ENCODE measurements at regions not wholly inside any gene's neighbourhood (a gene's known extent, or its start where the extent isn't known, plus 50 kb on each side); places are given as distances from the start of the nearest gene placed in this dataset.
"Not testable (repeated sequence)": the region's sequence is repeated elsewhere in the genome, so short reads cannot be mapped to it uniquely, and the experiment has no call there.

DNA sequence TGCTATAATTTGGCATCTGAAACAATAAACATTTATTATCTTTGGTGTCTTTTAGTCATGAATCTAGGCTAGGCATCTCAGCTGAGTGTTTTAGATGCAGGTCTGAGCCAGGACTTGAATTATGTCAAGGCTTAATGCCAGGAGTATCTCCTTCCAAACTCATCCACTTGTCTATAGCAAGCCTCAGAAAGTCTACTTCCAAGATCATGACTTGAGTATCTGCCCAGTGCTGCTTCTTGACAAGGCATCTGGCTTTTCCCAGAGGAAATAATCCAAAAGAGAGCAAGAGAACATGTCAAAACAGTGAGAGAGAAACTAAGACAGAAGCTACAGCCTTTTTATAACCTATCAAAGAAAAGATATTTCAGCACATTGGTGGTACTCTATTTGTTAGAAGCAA, 1052.1 kb upstream of the PCDH10 start:
- ATAC-seq: no peak

GRCh38 chr4:132101526-132101925, 1047.6 kb upstream of the PCDH10 start:
- no peak for ATAC-seq

DNA sequence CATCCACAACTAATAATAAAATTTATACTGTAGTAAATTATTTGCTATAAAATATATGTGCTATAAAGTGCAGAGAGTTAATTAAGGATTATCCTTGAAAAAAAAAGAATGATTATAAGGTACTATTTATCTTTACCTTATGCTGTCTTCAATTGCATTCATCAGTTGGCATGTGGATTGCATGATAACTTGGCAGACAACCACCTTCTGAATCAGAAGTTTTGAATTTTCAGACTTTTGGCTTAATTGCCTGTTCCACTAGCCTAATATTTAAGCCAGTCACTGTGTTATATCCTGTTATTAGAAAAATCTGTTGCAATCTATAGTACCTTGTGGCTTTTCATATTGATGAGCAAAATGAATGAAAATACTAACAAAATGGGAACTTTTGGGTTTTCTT, 1040.3 kb upstream of the PCDH10 start:
- ATAC-seq: no peak

DNA sequence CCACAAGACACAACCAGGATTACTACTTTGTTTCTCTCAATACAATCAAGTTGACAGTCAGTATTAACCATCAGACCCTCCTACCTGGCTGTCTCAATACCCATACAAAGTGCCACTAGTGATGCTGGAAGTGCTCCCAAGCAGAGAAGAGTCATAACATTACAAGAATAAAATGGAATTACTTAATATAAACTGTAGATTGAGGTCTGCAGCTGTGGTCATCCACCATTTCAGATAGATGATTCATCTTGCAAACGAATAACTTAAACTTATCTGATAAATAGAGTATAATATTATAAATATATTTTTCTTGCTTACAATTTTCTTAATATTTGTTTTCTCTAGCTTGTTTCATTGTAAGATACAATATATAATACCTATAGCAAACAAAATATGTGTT, 1034.2 kb upstream of the PCDH10 start:
- ATAC-seq: no peak

DNA sequence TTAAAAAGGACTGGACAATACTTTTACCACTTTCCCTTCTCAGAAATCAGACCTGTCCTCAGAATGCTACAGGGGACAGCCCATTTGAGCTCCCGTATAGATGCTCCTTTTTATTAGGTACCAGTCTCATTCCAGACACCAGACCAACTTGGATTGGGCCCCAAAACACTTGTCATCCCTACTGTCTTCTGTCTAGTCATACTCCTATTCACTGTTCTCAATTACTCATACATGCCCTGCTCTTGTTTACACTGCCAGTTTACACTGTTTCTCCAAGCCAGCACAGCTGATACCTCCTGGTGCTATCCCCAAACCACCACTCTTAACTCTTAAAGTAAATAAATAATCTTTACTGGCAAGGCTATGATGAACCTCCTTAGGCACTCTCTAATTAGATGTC, 1026.4 kb upstream of the PCDH10 start:
- not testable (repeated sequence) for ATAC-seq

GRCh38 chr4:132123870-132124623, 1025.0 kb upstream of the PCDH10 start:
- peak in 1 of 2 donors; percentile 25 for ATAC-seq

GRCh38 chr4:132124624-132124974, 1024.5 kb upstream of the PCDH10 start:
- no peak for ATAC-seq

GRCh38 chr4:132125131-132125530, 1024.0 kb upstream of the PCDH10 start:
- no peak for ATAC-seq

- no peak for ATAC-seq
Observed at GRCh38 chr4:132132433-132132832, 1016.7 kb upstream of the PCDH10 start.

DNA sequence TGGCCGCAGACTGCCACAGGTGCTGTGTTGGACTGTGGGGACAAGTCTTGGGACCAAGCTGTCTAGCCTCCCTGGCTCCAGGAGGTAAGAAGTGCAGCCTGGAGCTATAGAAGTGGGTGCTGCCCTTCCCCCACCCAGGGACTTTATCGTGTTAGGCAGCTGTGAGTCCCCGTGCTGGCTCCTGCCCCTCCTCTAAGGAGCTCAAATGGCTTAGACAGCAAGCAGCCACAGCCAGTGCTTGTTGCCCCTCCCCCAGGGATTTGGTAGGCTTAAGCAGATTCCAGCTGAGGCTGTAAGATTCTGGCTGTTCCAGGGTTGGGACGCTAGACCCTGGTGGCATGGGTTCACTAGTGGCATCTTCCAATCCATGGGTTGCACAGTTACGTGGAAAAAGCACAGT, 979.4 kb upstream of the PCDH10 start:
- no peak for ATAC-seq

DNA sequence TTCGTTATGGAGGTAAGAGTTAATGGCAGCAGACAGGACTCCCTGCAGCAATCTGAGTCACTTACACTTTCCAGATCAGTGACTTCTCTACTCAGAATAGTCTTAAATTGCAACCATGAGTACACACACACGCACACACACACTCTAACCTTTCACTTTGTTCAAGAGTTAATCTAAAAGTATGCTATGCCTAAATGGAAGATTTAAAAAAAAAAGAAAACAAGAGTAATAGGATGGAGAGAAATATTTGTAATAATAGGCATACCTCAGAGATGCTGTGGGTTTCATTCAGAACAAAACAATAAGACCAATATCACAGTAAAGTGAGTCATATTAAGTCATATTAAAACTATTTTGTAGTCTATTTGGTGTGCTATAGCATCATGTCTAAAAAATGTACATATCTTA, 969.1 kb upstream of the PCDH10 start:
- no peak for ATAC-seq

DNA sequence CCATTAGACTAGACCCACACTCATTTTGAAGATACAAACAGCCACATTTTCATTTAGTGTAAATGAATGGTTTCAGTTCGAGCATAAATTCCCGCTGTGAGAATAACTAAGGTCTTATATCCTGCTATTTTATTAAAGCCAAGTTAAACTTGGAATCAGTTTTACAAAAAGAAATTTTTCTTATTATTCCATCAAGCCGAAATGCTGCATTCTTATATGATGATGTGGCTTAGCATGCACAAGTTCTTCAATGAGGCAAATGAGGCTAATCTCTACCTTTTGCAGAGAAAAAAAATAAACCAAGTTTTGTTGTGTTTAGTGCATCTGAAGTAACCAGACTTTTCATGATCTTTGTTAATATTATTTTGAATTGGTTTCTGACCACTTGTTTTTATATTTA, 953.9 kb upstream of the PCDH10 start:
- ATAC-seq: no peak

GRCh38 chr4:132203618-132204017, 945.5 kb upstream of the PCDH10 start:
- no peak for ATAC-seq

GRCh38 chr4:132214519-132214918, 934.6 kb upstream of the PCDH10 start:
- ATAC-seq: no peak

- no peak for ATAC-seq
Observed at GRCh38 chr4:132218406-132218805, 930.7 kb upstream of the PCDH10 start.

- no peak for ATAC-seq
Observed at GRCh38 chr4:132227151-132227856, 921.8 kb upstream of the PCDH10 start.

DNA sequence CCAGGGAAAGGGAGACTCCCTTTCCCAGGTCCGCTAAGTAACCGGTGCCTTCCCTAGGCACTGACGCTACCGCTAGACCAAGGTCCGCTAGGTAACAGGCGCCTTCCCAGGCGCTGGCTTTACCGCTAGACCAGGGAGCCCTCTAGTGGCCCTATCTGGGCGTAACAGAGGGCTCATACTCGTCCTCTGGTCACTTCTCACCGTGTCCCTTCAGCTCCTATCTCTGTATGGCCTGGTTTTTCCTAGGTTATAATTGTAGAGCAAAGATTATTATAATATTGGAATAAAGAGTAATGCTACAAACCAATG, 921.3 kb upstream of the PCDH10 start:
- ATAC-seq: not testable (repeated sequence)

- ATAC-seq: no peak
Observed at GRCh38 chr4:132228676-132229075, 920.4 kb upstream of the PCDH10 start.

DNA sequence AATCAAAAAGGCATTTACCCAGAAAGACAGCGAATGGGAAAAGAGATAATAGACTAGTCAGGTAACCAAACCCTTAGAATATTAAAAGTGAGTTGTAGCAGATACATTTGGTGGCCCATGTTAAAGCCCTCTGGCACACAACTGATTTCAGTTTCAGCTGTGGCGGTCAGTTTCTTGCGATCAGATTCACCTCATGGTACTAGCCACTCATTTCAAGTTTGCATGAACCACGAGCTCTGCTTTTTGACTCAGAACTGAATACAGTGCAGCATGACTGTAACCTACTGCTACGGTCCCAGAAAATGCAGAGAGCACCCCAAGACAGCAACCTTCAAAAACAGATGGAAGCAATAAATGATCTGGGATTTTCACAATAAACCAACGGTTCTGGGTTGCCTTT, 919.1 kb upstream of the PCDH10 start:
- no peak for ATAC-seq

GRCh38 chr4:132238697-132239096, 910.4 kb upstream of the PCDH10 start:
- no peak for ATAC-seq

GRCh38 chr4:132240081-132240480, 909.0 kb upstream of the PCDH10 start:
- ATAC-seq: no peak

GRCh38 chr4:132245319-132245718, 903.8 kb upstream of the PCDH10 start:
- ATAC-seq: no peak

GRCh38 chr4:132264176-132264575, 884.9 kb upstream of the PCDH10 start:
- ATAC-seq: no peak

- no peak for ATAC-seq
Observed at GRCh38 chr4:132266374-132266773, 882.7 kb upstream of the PCDH10 start.

GRCh38 chr4:132267321-132267720, 881.8 kb upstream of the PCDH10 start:
- no peak for ATAC-seq
